GM18508 (cell line): ENCODE measurements at regions not wholly inside any gene's neighbourhood (a gene's known extent, or its start where the extent isn't known, plus 50 kb on each side); places are given as distances from the start of the nearest gene placed in this dataset.

ENCODE experiments used
- ATAC-seq: cut with Tn5 transposase; IDR thresholded peaks from one replicate; pipeline ENCODE4 v1.9.1; 2021; ENCODE audit warnings: moderate number of reproducible peaks; ENCODE audit not compliant: insufficient read depth, unreplicated experiment

DNA sequence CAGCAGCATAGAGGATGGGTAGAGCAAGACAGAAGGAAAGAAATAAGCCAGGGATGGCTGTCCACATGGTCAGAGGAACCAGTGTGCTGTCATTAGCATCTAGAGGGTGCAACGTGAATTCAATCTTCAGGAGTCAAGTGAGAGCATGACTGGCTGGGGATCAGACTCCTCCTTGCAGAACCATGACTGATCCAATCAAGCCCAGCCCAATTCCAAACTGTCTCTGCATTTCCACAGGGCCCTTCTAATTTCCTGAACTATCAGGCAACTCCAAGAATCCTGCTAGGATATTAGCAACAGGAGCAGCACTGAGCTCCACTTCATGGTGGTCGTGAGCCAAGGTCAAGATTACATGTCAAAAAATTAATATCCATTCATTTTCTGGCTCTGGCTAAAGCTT lies 166.8 kb upstream of the CAMK1G start:
- ATAC-seq: no peak

- ATAC-seq: no peak
Measured at GRCh38 chr1:209417761-209418160, 165.8 kb upstream of the CAMK1G start.

GRCh38 chr1:209420276-209420675 lies 163.2 kb upstream of the CAMK1G start:
- no peak for ATAC-seq

DNA sequence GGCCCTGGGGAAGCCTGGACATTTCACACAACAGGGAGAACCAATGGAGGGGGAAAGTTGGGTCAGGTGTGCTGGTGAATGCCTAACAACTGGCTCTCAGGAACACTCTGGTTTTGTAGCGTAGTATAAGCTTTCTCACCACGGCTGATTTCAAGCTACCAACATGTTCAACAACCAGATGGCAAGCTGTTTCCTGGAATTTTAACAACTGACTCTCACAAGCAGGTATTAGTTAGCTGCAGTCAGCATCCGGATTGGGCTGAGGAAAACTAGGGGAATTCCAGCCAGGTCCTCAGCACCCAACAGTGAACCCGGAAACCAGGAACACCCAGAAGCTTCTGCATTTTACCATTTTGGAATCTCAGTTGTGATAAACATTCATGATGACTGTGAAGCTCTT lies 162.3 kb upstream of the CAMK1G start:
- ATAC-seq: no peak

DNA sequence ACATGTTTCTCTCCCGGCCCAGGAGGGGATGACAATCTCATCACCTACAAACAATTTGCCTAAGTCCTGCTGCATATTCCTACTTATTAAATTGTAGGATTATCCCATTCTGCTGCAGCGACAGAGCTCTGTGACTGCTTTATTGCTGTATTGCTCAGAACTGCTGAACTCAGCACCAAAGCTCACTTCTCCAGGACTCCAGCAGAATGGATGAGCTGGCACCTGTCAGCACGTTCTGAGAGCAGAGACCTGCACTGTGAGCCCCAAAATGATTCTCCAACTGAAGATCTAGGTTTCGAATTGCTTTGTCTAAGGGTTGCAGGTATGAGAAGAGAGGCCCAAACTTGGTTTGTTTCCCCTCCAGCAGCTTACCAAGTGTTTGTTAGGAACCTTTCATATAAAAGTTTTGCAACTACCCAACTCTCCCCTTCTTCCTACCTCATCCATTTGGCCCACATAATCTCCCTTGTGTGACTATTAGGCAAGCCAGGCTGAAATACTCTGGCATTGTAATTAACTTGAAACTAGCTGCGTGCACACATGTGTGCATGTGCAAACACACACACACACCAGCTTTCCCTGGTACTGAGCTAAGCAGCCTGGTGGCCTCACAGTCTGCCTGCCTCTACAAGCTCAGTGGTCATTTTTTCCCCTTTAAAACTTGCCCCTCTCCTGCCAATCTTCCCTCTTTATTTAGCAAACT lies 161.4 kb upstream of the CAMK1G start:
- no peak for ATAC-seq

DNA sequence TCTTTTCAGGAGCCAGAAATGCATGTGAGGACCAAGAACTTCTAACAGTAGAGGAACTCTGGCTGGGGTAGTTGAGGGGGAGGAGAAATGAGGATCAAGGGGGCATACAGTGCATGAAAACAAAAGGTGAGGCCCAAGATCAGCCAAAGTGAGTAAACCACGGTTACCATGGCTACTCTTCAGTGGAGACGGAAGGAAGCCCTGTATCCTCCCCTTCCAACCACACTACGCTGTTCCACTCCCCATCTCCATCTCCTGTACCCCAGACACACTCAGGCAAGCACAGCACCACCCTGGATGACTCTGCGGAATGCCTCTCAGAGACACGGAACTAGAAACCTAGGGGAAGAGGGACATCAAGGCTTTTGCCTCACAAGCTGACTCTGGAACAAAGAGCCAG lies 157.6 kb upstream of the CAMK1G start:
- ATAC-seq: no peak

- ATAC-seq: no peak
Measured at GRCh38 chr1:209427277-209427676, 156.2 kb upstream of the CAMK1G start.

DNA sequence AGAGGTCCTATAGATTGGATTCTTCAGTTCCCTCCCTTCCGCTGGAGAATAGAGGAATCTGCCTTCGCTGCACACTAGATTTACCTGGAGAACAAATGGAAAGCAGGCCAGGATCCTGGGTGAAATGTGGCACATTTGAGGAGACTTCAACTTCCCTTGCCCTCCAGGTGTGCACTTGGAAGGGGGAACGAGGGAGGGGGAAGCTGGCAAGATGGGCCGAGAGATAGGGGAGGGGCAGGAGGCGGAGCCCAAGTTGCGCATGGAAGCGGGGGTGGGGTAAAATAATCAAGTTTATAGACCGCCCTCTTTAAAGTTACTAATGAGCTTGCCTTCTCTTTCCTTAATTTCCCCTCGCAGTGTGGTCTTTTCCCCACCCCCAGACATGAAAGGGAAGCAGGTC lies 155.7 kb upstream of the CAMK1G start:
- ATAC-seq: no peak

- ATAC-seq: no peak
Measured at GRCh38 chr1:209428241-209428921, 155.1 kb upstream of the CAMK1G start.

- ATAC-seq: no peak
Measured at GRCh38 chr1:209429611-209430010, 153.9 kb upstream of the CAMK1G start.

DNA sequence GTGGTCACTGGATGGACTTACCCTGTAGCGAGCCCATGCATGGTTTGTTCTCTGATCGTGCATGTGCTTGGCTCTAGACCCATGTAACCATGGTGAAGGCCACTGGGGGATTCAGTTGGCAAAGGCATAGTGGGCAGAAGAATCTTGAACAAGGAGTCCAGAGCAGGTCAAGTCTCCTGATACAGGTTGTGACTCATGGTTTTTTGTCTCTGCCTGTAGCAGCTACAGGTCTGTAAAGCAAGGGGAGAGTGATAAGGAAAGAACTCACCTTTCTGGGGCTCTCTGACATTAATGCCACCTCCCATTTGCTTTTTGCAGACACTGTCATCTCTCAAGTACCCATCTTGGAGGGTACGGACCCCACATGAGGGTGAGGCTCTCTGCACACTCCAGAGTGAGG lies 153.4 kb upstream of the CAMK1G start:
- ATAC-seq: no peak

- no peak for ATAC-seq
Measured at GRCh38 chr1:209430821-209431259, 152.7 kb upstream of the CAMK1G start.

DNA sequence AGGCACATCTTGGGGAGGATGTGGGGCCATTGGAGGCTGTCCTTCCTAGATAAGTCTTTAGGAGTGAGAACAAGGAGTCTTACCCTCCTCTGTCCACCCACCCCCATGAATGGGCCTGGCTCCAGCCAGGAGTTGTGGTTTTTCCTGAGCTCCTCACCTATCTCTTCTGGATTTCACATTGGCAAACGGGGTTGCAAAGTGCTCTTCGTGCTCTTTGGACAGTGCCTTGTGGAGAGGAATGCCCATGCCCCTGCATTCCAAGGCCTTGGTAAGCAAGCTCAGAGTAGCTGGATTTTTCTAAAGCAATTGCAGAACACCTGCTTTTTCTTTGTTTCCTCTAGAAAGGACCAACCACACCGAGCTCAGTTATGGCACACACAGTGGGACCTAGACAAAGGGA lies 152.1 kb upstream of the CAMK1G start:
- ATAC-seq: no peak

DNA sequence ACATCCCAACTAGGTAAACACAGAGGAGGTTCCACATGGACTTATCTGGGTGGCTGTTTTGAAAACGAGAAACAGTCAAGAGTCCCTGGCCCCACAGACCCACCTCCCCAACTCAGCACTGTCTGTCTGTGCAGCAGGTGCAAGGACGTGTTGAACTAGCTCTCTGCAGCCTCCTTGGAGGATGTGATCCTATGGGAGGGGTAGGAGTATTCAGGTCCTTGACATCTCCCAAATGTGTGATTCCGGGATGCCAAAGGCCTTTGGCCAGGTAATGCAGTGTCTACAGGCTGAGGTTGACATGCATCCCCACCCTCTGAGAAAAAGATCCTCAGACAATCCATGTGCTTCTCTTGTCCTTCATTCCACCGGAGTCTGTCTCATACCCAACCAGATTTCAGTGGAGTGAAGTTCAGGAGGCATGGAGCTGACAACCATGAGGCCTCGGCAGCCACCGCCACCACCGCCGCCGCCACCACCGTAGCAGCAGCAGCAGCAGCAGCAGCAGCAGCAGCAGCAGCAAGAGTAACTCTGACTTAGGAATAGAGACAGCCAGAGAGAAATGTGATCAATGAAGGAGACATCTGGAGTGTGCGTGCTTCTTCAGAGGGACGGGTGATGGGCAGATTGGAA lies 151.6 kb upstream of the CAMK1G start:
- ATAC-seq: no peak

DNA sequence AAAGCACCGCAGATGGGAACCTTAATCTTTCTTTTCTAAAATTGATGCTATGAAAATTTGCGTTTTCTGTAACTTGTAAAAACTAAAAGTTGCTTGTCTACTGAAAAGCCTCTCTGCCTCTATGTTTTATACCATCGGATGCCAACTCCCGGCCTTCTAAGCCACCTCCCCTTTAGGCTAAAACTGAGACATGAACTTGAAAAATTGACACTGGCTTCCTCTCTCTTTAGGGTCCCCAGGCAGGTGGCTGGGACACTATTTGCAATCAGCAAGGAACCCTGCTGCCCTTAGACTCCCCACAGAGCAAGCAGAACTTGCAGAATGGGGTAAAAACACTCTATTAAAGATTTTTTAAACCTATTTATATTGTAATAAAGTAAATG lies 151.1 kb upstream of the CAMK1G start:
- no peak for ATAC-seq

GRCh38 chr1:209433649-209434031 lies 149.9 kb upstream of the CAMK1G start:
- no peak for ATAC-seq

- no peak for ATAC-seq
Measured at GRCh38 chr1:209434066-209434465, 149.4 kb upstream of the CAMK1G start.

- ATAC-seq: no peak
Measured at GRCh38 chr1:209434631-209435217, 148.8 kb upstream of the CAMK1G start.

DNA sequence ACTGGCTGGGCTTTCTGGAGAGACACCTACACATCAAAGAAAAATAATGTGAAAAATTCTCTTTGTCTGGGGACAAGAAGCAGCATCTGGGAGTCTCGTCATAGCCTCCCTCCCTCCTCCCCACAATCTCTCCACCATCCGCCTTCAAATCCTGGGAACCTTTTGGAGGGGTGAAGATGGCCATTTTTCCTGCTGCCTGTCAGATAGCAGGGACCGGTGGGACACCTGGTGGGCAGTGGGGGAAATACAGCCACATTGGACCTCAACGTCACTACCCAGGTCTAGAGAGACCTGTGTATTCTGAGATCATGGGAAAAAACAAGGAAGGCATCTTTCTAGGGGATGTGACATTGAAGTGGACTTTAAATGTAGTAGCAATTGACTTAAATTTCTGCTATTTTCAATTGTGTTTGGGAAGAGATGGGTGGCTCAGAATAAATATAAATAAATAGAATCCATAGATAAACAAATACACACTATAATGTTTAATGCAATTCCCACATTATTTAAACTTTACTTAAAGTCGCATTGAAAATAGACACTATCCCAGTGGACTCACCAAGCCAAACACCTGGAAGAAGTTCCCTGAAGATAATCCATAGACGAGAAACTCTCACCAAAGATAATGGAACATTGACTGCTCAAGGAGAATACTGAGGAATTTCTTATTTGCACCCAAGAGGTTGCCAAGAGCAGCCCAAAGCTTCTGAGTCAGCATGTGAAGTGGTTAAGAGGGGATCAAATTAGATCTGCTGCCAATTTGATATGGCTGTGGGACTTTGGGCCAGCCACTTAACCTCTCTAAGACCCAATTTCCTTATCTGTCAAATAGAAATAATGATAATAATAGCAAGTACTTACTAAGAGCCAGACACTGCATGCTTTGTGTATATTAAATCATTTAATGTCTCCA lies 147.6 kb upstream of the CAMK1G start:
- ATAC-seq: no peak

GRCh38 chr1:209439828-209440227 lies 143.7 kb upstream of the CAMK1G start:
- no peak for ATAC-seq
